ENCODE measurements at regions not wholly inside any gene's neighbourhood (a gene's known extent, or its start where the extent isn't known, plus 50 kb on each side); places are given as distances from the start of the nearest gene placed in this dataset.

DNA sequence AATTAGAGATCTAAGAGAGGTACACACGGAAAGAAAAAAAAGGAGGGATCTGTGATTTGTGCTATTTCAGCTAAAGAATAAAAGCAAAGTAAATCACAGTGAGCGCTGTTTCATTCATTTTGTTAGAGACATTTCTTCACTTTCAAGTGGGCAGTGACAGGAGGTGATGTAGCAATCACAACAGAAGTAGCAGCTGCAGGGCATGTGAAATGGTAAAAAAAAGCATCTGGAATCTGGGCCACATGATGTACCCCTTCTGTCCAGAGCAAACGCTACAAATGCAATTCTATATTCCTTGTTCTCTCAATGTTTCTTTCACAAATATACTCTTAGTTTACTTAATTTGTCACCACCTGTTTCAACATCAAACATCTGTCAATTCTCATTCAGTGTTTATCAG is 786.5 kb downstream of the LRRIQ3 start:
- ChIA-PET CTCF (interaction anchor here (0.6 kb wide), 1 partner anchor 1492 kb away, joined by 3 read pairs; no protein-coding TSS in a partner anchor), POLR2A (no interaction called here)
- Histone ChIP-seq H3K9me3 (ENCODE audit: control insufficient read depth, insufficient read depth, low read length) (0 out of 2 replicates have a peak, but pooled peaks cover 2% of the 10 kb centered on the region), H3K27me3 (ENCODE audit: control insufficient read depth, insufficient read depth, low read length) (no peaks in the 10 kb centered on the region), H3K4me3 (ENCODE audit: low read depth, low read length) (no peak overlapping the region), H3K27ac (ENCODE audit: low read depth, low read length) (no peak overlapping the region)
- TF ChIP-seq, protein P1, sequence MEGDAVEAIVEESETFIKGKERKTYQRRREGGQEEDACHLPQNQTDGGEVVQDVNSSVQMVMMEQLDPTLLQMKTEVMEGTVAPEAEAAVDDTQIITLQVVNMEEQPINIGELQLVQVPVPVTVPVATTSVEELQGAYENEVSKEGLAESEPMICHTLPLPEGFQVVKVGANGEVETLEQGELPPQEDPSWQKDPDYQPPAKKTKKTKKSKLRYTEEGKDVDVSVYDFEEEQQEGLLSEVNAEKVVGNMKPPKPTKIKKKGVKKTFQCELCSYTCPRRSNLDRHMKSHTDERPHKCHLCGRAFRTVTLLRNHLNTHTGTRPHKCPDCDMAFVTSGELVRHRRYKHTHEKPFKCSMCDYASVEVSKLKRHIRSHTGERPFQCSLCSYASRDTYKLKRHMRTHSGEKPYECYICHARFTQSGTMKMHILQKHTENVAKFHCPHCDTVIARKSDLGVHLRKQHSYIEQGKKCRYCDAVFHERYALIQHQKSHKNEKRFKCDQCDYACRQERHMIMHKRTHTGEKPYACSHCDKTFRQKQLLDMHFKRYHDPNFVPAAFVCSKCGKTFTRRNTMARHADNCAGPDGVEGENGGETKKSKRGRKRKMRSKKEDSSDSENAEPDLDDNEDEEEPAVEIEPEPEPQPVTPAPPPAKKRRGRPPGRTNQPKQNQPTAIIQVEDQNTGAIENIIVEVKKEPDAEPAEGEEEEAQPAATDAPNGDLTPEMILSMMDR (IDR thresholded peaks at IDR 0.05; ENCODE audit: low read depth, low read length): no peak
- DNase-seq (ENCODE audit: low read depth, low spot score): no peak

DNA sequence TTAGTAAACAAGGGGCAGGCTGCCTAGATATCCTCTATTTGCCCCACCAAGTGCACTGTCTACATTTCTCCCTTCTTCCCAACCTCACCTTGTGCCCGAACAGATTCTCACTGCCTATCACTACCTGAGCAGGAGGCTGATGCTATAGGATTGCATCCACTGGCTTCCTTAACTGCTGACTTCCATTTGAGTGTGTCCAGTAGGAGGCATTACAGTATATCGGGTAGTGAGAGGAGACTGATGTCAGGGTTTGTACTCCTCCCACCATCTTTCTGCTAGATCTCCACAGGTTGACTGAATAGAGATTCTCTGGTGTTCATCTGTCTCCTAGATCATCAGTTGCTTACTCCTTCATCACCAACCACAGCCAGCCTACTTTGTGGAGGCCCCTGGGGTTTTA is 796.3 kb downstream of the LRRIQ3 start:
- H3K27ac ChIP-seq (ENCODE audit: low read depth, low read length): no peak overlapping the region
- ChIA-PET CTCF (interaction anchor here (0.7 kb wide), 1 partner anchor 559 kb away, joined by 5 read pairs; no protein-coding TSS in a partner anchor), POLR2A (no interaction called here)
- H3K4me3 ChIP-seq (ENCODE audit: low read depth, low read length): no peak overlapping the region
- H3K27me3 ChIP-seq (ENCODE audit: control insufficient read depth, insufficient read depth, low read length): no peaks in the 10 kb centered on the region
- DNase-seq (ENCODE audit: low read depth, low spot score): no peak
- TF ChIP-seq, protein P1 (IDR thresholded peaks at IDR 0.05; ENCODE audit: low read depth, low read length): no peak
- peaks cover 2% of the 10 kb centered on the region; the same call in 1 of the 2 replicates for H3K9me3 ChIP-seq (ENCODE audit: control insufficient read depth, insufficient read depth, low read length)

DNA sequence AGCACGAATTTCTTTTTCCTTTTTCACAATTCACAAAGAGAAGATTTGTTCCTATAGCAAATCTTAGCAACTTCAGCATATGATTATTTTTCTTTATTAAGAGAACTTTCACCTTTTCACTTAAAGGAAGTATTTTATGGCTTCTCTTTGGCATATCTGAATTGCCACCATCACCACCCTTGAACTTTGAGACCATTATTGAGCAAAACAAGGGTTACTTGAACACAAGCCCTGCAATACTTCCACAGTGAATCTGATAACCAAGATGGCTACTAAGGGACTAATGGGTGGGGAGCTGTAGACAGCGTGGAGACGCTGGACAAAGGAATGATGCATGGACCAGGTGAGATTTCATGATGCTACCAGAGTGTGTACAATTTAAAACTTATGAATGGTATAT is 815.0 kb downstream of the LRRIQ3 start:
- H3K9me3 ChIP-seq (ENCODE audit: control insufficient read depth, insufficient read depth, low read length): no peaks in the 10 kb centered on the region; the same call in none of the 2 replicates
- no peak for DNase-seq (ENCODE audit: low read depth, low spot score)
- TF ChIP-seq, protein P1 (IDR thresholded peaks at IDR 0.05; ENCODE audit: low read depth, low read length): no peak
- no peak overlapping the region for H3K27ac ChIP-seq (ENCODE audit: low read depth, low read length)
- ChIA-PET POLR2A (no interaction called here), CTCF (no interaction called here)
- no peak overlapping the region for H3K4me3 ChIP-seq (ENCODE audit: low read depth, low read length)
- no peaks in the 10 kb centered on the region for H3K27me3 ChIP-seq (ENCODE audit: control insufficient read depth, insufficient read depth, low read length)

DNA sequence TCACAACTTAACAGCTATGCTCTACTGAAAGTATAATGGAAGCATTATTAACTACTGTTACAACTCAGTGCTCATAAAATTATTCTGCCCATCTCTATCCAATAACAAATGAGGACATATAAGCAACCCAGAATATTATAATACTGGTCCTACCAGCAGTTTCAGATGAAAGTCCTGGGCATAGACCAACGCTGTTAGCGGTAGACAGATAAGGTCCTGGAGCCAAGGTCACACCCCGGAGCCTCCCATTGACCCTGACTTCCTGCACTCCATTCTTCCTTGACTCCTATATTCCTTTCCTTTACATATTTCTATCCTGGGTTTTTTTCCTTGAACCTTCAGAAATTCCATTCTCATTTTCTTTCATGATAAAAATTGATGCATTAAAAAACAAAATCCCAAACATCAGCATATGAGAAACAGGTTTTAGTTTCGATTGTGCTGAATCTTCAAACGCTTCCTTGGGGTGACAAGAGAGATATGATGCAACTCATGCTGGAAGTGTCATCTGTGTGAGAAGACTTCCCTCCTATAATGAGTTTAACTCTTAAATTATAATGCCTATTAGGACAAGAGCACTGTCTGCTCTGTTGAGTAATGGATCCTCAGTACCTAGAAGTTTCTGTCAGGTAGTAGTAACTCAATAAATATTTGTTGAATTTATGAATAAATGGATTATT is 831.1 kb downstream of the LRRIQ3 start:
- Histone ChIP-seq H3K9me3 (ENCODE audit: control insufficient read depth, insufficient read depth, low read length) (no peaks in the 10 kb centered on the region; the same call in 1 of the 2 replicates), H3K27me3 (ENCODE audit: control insufficient read depth, insufficient read depth, low read length) (no peaks in the 10 kb centered on the region), H3K27ac (ENCODE audit: low read depth, low read length) (no peak overlapping the region), H3K4me3 (ENCODE audit: low read depth, low read length) (no peak overlapping the region)
- CTCF ChIA-PET: no interaction called here
- DNase-seq (ENCODE audit: low read depth, low spot score): no peak
- POLR2A ChIA-PET: no interaction called here
- TF ChIP-seq, protein P1 (IDR thresholded peaks at IDR 0.05; ENCODE audit: low read depth, low read length): no peak

DNA sequence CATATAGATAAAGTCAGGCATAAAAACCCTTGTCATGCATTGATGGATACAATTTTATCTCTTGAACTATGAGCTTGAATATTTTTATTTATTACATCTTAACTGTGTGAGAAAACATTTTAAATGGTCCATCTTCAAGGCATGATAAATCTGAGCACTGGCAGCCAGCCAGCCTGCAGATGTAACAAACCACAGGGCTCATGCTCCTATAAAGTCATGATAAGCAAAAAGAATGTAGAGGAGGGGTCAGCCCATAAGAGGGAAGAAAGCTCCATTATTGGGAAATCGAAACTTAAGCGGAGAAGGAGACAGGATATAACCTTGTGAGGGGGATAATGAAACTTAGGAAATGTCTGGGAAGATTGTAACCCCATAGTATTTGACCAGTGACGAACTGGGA is 839.0 kb downstream of the LRRIQ3 start:
- no peak for DNase-seq (ENCODE audit: low read depth, low spot score)
- Histone ChIP-seq H3K27me3 (ENCODE audit: control insufficient read depth, insufficient read depth, low read length) (no peaks in the 10 kb centered on the region), H3K4me3 (ENCODE audit: low read depth, low read length) (no peak overlapping the region), H3K9me3 (ENCODE audit: control insufficient read depth, insufficient read depth, low read length) (peaks cover 3% of the 10 kb centered on the region), H3K27ac (ENCODE audit: low read depth, low read length) (no peak overlapping the region)
- ChIA-PET CTCF (no interaction called here), POLR2A (no interaction called here)
- TF ChIP-seq, protein P1 (IDR thresholded peaks at IDR 0.05; ENCODE audit: low read depth, low read length): no peak
